22Rv1 (cell line): ENCODE measurements at regions not wholly inside any gene's neighbourhood (a gene's known extent, or its start where the extent isn't known, plus 50 kb on each side); places are given as distances from the start of the nearest gene placed in this dataset.

Source experiments
- CTCF ChIP-seq: fragments of 450-650 bp; IDR thresholded peaks from 2 replicates; pipeline ENCODE4 v1.5.1; 2017; ENCODE audit warnings: mild to moderate bottlenecking
- ZFX ChIP-seq: fragments of 450-650 bp; IDR thresholded peaks from 2 replicates; pipeline ENCODE4 v1.6.1; 2017; ENCODE audit warnings: antibody characterized with exemption, borderline replicate concordance

GRCh38 chr14:22482782-22483553 lies 106.1 kb downstream of the DAD1 start:
- TF ChIP-seq CTCF (no peak), ZFX (no peak)
